ENCODE measurements at regions not wholly inside any gene's neighbourhood (a gene's known extent, or its start where the extent isn't known, plus 50 kb on each side); places are given as distances from the start of the nearest gene placed in this dataset.

DNA sequence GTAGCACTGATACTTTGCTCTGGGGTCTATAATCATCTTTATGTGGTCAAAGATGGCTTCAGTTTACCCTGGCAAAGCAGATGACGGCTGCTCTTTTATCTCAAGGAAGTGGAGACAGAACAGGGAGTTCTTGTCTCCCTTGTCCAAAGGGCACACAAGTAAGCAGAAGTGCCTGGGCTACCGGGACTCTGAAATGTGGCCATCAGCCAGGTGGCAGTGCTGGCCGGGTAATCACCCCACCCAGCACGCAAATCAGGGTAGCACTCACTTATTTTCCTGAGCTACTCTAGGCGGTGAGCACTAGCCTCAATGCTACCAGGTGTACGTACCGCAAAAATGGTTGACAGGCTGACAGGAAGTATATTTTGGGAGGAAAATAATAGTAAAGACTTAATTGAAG, 119.7 kb upstream of the ETAA1 start:
- intact Hi-C loops (cut with DNase I) = no loop called here
- WGBS = 87% methylated on average over 7 of the region's 7 CpGs

DNA sequence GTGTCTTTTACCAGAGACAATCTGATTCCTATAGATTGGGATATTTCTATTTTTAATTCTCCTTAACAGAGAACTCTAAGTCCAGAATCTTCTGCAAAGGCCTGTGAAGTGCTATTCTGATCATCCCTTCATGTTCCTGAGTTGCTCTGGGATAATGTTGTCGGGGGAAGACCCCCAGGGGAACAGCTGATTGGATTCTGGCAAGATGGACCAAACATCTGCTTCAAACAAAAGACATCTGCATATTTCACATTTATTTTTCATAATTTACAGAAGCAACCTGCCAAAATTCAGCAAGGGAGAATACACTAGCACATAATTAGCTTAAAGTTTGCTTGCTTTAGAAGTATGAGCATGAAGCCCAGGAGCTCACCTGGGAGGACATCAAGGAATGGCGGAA, 116.0 kb upstream of the ETAA1 start:
- 76% methylated on average over 2 of the region's 2 CpGs for WGBS
- TF ChIP-seq POLR2AphosphoS5 (IDR thresholded peaks at IDR 0.05) (no peak), POLR2A (IDR thresholded peaks at IDR 0.05; ENCODE audit: low read depth) (no peak), EP300 (IDR thresholded peaks at IDR 0.05) (no peak)
- TF ChIP-seq, protein P1, sequence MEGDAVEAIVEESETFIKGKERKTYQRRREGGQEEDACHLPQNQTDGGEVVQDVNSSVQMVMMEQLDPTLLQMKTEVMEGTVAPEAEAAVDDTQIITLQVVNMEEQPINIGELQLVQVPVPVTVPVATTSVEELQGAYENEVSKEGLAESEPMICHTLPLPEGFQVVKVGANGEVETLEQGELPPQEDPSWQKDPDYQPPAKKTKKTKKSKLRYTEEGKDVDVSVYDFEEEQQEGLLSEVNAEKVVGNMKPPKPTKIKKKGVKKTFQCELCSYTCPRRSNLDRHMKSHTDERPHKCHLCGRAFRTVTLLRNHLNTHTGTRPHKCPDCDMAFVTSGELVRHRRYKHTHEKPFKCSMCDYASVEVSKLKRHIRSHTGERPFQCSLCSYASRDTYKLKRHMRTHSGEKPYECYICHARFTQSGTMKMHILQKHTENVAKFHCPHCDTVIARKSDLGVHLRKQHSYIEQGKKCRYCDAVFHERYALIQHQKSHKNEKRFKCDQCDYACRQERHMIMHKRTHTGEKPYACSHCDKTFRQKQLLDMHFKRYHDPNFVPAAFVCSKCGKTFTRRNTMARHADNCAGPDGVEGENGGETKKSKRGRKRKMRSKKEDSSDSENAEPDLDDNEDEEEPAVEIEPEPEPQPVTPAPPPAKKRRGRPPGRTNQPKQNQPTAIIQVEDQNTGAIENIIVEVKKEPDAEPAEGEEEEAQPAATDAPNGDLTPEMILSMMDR (IDR thresholded peaks at IDR 0.05) = no peak
- DNase-seq (ENCODE audit: extremely low spot score) = no peak
- H3K27ac ChIP-seq (replicated peaks in 1 of 4) = no peak overlapping the region
- intact Hi-C loops (cut with DNase I) = no loop called here
- H3K4me1 ChIP-seq = peaks cover 0 to 12% (median 7%) of the 10 kb centered on the region in 4 donors
- H3K27me3 ChIP-seq = no peaks in the 10 kb centered on the region
- no peaks in the 10 kb centered on the region for H3K36me3 ChIP-seq
- H3K4me3 ChIP-seq = no peak overlapping the region
- no peaks in the 10 kb centered on the region for H3K9me3 ChIP-seq

More for the DNA sequence above, 119.7 kb upstream of the ETAA1 start:
- H3K27me3 ChIP-seq = no peaks in the 10 kb centered on the region
- TF ChIP-seq EP300 (IDR thresholded peaks at IDR 0.05) (no peak), POLR2AphosphoS5 (IDR thresholded peaks at IDR 0.05) (no peak), POLR2A (IDR thresholded peaks at IDR 0.05; ENCODE audit: low read depth) (no peak)
- TF ChIP-seq, protein P1 (IDR thresholded peaks at IDR 0.05) = no peak
- no peaks in the 10 kb centered on the region for H3K36me3 ChIP-seq
- H3K27ac ChIP-seq (replicated peaks in 1 of 4) = no peak overlapping the region
- H3K4me1 ChIP-seq = peaks cover 0 to 6% (median 4%) of the 10 kb centered on the region in 4 donors
- no peaks in the 10 kb centered on the region for H3K9me3 ChIP-seq
- no peak for DNase-seq (ENCODE audit: extremely low spot score)
- H3K4me3 ChIP-seq = no peak overlapping the region

DNA sequence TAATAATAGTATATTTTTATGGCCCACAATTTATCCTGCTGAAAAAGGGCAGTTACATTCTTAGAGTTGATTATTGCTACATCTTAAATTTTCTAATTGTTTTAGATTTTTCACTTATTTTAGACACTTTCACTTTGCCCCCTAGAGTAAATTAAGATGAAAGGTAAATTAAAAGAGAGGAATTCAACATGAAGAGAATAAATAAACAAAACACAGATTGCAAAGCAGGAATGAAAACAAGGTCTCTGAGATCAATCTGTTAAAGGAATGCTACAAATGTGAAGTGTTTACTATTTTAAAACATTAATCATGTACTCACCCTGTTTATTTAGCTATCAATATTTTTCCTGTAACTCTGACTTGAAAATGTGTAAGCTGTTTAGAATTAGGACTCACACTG, 113.5 kb upstream of the ETAA1 start:
- no peak for DNase-seq (ENCODE audit: extremely low spot score)
- no peak overlapping the region for H3K27ac ChIP-seq (replicated peaks in 1 of 4)
- H3K9me3 ChIP-seq = no peaks in the 10 kb centered on the region
- no peak overlapping the region for H3K4me3 ChIP-seq
- peaks cover 0 to 12% (median 7%) of the 10 kb centered on the region in 4 donors for H3K4me1 ChIP-seq
- no peak for TF ChIP-seq POLR2AphosphoS5 (IDR thresholded peaks at IDR 0.05)
- no peak for TF ChIP-seq POLR2A (IDR thresholded peaks at IDR 0.05; ENCODE audit: low read depth)
- TF ChIP-seq, protein P1 (IDR thresholded peaks at IDR 0.05) = no peak
- TF ChIP-seq EP300 (IDR thresholded peaks at IDR 0.05) = no peak
- H3K27me3 ChIP-seq = no peaks in the 10 kb centered on the region
- no peaks in the 10 kb centered on the region for H3K36me3 ChIP-seq
- intact Hi-C loops (cut with DNase I) = no loop called here

DNA sequence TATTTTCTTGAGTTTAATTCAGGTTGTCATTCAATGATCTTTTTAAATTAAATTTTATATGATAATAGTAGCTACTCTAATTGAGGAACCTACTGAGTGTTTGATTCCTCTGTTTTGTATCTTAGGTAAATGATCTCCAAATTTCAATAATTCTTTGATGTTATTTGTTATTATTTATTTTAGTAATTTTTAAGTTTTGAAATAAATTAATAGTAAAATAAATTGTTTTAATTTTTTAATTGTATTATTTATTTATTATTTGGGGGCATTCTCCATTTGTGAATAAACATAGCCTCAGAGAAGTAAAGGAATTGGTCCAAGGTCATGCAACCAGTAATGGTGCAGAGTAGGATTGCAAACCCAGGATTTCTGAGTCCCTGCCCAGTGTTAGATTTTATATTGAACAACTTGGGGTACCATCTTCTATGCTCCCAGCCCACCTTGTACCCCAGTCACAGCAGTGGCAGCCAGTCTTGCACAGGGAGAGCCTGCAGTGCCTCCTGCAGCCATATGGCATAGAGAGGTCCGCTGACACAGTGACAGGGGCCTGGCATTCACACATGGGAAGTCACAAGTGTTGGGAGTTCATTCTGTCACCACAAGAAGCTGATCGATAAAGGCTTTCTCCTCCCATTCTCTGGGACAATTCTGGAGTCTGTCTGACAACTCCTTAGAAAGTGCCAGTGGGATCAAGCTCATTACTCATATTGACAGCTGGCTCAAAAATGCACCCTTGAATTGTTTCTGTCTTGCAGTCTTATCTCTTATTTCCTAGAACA, 110.0 kb upstream of the ETAA1 start:
- DNase-seq (ENCODE audit: extremely low spot score) = no peak
- Histone ChIP-seq H3K4me3 (no peak overlapping the region), H3K27me3 (no peaks in the 10 kb centered on the region), H3K9me3 (no peaks in the 10 kb centered on the region), H3K27ac (replicated peaks in 1 of 4) (no peak overlapping the region), H3K36me3 (no peaks in the 10 kb centered on the region), H3K4me1 (peaks cover 0 to 9% (median 6%) of the 10 kb centered on the region in 4 donors)
- TF ChIP-seq EP300 (IDR thresholded peaks at IDR 0.05) = no peak
- TF ChIP-seq, protein P1 (IDR thresholded peaks at IDR 0.05) = no peak
- no peak for TF ChIP-seq POLR2A (IDR thresholded peaks at IDR 0.05; ENCODE audit: low read depth)
- no peak for TF ChIP-seq POLR2AphosphoS5 (IDR thresholded peaks at IDR 0.05)
- intact Hi-C loops (cut with DNase I) = no loop called here
- WGBS = 81% methylated on average over 2 of the region's 2 CpGs

GRCh38 chr2:67289271-67289670, 107.9 kb upstream of the ETAA1 start:
- no peak overlapping the region for H3K4me3 ChIP-seq
- 90% methylated on average over 2 of the region's 2 CpGs for WGBS
- no peaks in the 10 kb centered on the region for H3K36me3 ChIP-seq
- H3K4me1 ChIP-seq = no peaks in the 10 kb centered on the region
- no peak overlapping the region for H3K27ac ChIP-seq (replicated peaks in 1 of 4)
- TF ChIP-seq, protein P1 (IDR thresholded peaks at IDR 0.05) = no peak
- no peak for TF ChIP-seq POLR2AphosphoS5 (IDR thresholded peaks at IDR 0.05)
- no peak for TF ChIP-seq EP300 (IDR thresholded peaks at IDR 0.05)
- TF ChIP-seq POLR2A (IDR thresholded peaks at IDR 0.05; ENCODE audit: low read depth) = no peak
- DNase-seq (ENCODE audit: extremely low spot score) = no peak
- intact Hi-C loops (cut with DNase I) = no loop called here
- no peaks in the 10 kb centered on the region for H3K27me3 ChIP-seq
- no peaks in the 10 kb centered on the region for H3K9me3 ChIP-seq

Data from esophagus muscularis mucosa (tissue), 4 donors.